ENCODE measurements at regions not wholly inside any gene's neighbourhood (a gene's known extent, or its start where the extent isn't known, plus 50 kb on each side); places are given as distances from the start of the nearest gene placed in this dataset.
"Not testable (repeated sequence)": the region's sequence is repeated elsewhere in the genome, so short reads cannot be mapped to it uniquely, and the experiment has no call there.

- DNase-seq (ENCODE audit: low spot score), result no peak
Measured at GRCh38 chr16:86932130-86932982, 354.0 kb downstream of the FOXL1 start.

DNA sequence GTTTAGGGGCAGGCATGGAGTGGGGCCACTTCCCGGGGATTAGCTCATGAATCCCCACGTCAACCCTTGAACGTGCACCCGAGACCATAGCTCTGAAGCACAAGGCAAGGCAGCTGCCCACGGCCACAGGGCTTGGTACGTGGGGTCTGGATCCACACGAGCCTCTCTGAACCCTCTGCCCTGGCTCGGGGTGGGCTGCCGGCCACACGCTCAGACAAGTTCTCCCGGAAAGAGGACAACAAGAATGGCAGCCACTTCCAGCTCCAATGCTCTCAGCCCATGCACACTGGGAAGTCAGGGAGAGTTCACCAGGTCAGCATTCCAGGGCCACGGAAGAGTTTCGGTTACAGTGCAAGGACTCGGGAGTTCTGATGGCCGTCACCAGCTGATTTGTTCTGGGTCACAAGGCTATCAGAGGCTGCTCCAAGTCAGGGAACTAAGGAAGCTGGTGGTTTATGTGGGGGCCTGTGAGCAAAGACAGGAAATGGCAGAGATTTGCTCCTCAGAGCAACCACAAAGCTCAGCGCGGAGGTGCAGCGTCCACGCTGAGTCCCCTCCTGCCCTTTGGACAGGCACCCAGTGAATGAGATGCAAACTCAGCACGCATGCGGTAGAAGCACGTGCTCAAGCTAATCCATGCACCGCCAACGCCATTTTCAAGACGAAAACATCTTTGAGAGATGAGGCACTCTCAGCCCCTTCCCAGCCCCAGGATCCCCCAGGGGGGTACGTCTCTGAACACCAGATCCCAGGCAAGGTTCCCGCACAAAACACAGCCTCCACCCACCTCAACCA, 356.4 kb downstream of the FOXL1 start:
- DNase-seq (ENCODE audit: low spot score), result no peak

- no peak for DNase-seq (ENCODE audit: low spot score)
Measured at GRCh38 chr16:86939609-86940008, 361.3 kb downstream of the FOXL1 start.

- DNase-seq (ENCODE audit: low spot score), result no peak
Measured at GRCh38 chr16:86941731-86942130, 363.4 kb downstream of the FOXL1 start.

GRCh38 chr16:86942151-86943051, 364.1 kb downstream of the FOXL1 start:
- no peak for DNase-seq (ENCODE audit: low spot score)

- DNase-seq (ENCODE audit: low spot score), result no peak
Measured at GRCh38 chr16:86945166-86945900, 367.0 kb downstream of the FOXL1 start.

- no peak for DNase-seq (ENCODE audit: low spot score)
Measured at GRCh38 chr16:86946396-86946795, 368.0 kb downstream of the FOXL1 start.

DNA sequence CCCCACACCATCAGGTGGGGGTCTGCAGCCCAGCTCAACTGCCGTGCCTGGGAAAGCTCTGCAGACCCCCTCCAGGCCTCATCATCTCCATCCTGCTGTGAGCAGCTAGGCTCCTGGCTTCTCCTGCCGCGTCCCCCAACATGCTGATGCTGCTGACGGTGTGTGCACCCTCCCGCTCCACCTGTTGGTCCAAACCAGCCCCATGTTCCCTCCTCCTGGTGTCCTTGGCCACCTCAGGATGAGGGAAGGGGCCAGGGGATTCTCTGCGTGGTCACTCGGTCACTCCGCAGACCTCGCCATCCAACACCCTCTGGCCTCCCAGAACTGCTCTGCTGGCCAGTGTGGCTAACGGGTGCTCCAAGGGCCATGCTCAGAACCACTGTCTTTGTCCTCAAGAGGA, 368.6 kb downstream of the FOXL1 start:
- no peak for DNase-seq (ENCODE audit: low spot score)

GRCh38 chr16:86948046-86948445, 369.1 kb downstream of the C16orf95 start:
- DNase-seq (ENCODE audit: low spot score), result no peak

GRCh38 chr16:86949116-86949515, 368.1 kb downstream of the C16orf95 start:
- no peak for DNase-seq (ENCODE audit: low spot score)

- no peak for DNase-seq (ENCODE audit: low spot score)
Measured at GRCh38 chr16:86949630-86950029, 367.6 kb downstream of the C16orf95 start.

GRCh38 chr16:86951041-86951822, 366.0 kb downstream of the C16orf95 start:
- no peak for DNase-seq (ENCODE audit: low spot score)

DNA sequence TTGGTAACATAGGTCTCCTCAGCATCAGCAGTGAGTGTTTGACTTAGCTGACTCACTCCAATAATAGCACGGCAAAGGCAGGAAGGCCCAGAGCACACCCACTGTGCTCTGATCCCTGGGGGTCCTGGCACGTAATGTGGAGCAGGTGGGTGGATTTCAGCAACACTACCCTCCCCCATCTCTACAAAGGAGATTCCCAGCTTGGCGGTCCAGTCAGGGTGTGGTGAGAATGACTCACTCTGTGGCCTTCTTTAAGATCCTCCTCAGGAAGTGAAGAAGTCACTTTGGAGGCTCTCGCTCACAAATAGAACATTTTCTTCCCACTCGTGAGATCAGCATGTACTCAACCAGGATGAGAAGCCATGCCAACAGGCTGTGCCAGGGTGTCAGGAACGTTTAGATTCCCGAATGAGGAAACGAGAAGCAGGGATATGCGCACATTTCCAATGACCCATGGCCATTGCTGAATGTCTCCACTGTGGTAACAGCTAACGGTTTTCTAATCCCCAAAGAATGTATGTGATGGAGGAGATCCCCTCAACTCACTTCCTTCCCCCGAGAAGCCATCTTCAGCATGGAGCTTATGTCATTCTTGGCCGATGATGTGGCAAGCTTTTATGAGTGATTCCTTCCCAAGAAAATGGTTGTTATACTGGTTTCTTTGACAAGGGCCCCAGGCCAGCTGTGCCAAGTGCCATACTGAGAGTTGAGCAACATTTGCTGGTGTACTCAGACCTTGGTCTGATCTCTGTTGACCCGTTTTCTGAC, 365.2 kb downstream of the C16orf95 start:
- DNase-seq (ENCODE audit: low spot score), result no peak

DNA sequence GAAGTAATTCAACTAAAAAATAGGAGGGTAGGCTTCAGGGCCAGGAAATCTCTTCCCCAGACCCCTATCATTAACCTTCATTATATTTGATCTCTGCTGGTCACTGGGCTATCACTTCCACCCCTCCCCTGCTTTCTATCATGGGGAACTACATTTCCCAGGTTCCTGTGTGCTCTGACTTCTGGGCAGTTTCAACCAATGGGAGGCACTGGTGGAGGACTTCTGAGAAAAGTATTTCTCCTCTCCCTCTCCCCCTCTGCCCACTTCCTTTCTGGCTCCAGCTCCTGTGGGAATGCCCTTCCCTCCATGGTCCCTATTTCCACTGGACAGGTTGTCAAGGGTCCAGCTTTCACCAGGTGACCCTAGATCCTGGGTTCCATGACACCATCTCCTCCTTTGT, 364.4 kb downstream of the C16orf95 start:
- no peak for DNase-seq (ENCODE audit: low spot score)

- no peak for DNase-seq (ENCODE audit: low spot score)
Measured at GRCh38 chr16:86953631-86954391, 363.4 kb downstream of the C16orf95 start.

- DNase-seq (ENCODE audit: low spot score), result no peak
Measured at GRCh38 chr16:86955136-86955855, 361.9 kb downstream of the C16orf95 start.

- no peak for DNase-seq (ENCODE audit: low spot score)
Measured at GRCh38 chr16:86956437-86956836, 360.8 kb downstream of the C16orf95 start.

DNA sequence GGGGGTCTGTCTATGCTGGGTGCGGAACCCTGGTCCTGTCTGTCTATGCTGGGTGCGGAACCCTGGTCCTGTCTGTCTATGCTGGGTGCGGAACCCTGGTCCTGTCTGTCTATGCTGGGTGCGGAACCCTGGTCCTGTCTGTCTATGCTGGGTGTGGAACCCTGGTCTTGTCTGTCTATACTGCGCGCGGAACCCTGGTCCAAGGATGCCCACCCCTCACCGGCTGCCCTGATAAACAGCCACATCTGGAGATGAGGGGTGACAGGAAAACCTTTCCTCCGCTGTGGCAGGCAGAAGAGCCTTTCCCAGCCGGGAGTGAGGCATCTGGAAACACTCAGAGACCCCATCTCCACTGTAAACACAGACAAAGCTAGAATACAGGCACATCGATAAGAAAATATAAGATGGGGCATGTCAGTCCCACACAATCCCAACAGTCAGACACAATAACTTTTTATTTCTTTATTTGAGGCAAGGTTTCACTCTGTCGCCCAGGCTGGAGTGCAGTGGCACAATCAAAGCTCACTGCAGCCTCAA, 359.5 kb downstream of the C16orf95 start:
- DNase-seq (ENCODE audit: low spot score), result not testable (repeated sequence)
